ENCODE measurements at regions not wholly inside any gene's neighbourhood (a gene's known extent, or its start where the extent isn't known, plus 50 kb on each side); places are given as distances from the start of the nearest gene placed in this dataset.
"Not testable (repeated sequence)": the region's sequence is repeated elsewhere in the genome, so short reads cannot be mapped to it uniquely, and the experiment has no call there.

- intact Hi-C loops (cut with micrococcal nuclease) = no loop called here
- H3K27me3 Mint-ChIP-seq (ENCODE audit: low read depth) = no peaks in the 10 kb centered on the region
- CTCF ChIA-PET = interaction anchor here (0.7 kb wide), 1 partner anchor 13 kb away, joined by 3 read pairs; no protein-coding TSS in a partner anchor
- H3K36me3 Mint-ChIP-seq (ENCODE audit: low read depth) = no peaks in the 10 kb centered on the region
- H3K9me3 Mint-ChIP-seq = no peaks in the 10 kb centered on the region
- H3K4me3 Mint-ChIP-seq = no peak overlapping the region
- no peak overlapping the region for H3K27ac Mint-ChIP-seq
- DNase-seq = no peak
- no peaks in the 10 kb centered on the region for H3K4me1 Mint-ChIP-seq (ENCODE audit: low read depth)
Measured at GRCh38 chr14:53409969-53410368, 256.8 kb upstream of the DDHD1 start.

- no peaks in the 10 kb centered on the region for H3K27me3 Mint-ChIP-seq (ENCODE audit: low read depth)
- H3K27ac Mint-ChIP-seq = no peak overlapping the region
- CTCF ChIA-PET = no interaction called here
- no peaks in the 10 kb centered on the region for H3K9me3 Mint-ChIP-seq
- H3K36me3 Mint-ChIP-seq (ENCODE audit: low read depth) = no peaks in the 10 kb centered on the region
- intact Hi-C loops (cut with micrococcal nuclease) = no loop called here
- H3K4me3 Mint-ChIP-seq = no peak overlapping the region
- no peak for DNase-seq
- H3K4me1 Mint-ChIP-seq (ENCODE audit: low read depth) = no peaks in the 10 kb centered on the region
Measured at GRCh38 chr14:53409289-53409688, 256.2 kb upstream of the DDHD1 start.

GRCh38 chr14:53408175-53408879 lies 255.2 kb upstream of the DDHD1 start:
- Mint-ChIP-seq H3K27me3 (ENCODE audit: low read depth) (no peaks in the 10 kb centered on the region), H3K9me3 (no peaks in the 10 kb centered on the region), H3K4me3 (no peak overlapping the region), H3K4me1 (ENCODE audit: low read depth) (no peaks in the 10 kb centered on the region), H3K27ac (no peak overlapping the region), H3K36me3 (ENCODE audit: low read depth) (no peaks in the 10 kb centered on the region)
- intact Hi-C loops (cut with micrococcal nuclease) = no loop called here
- CTCF ChIA-PET = no interaction called here
- DNase-seq = no peak

GRCh38 chr14:53406519-53406918 lies 253.4 kb upstream of the DDHD1 start:
- H3K9me3 Mint-ChIP-seq = no peaks in the 10 kb centered on the region
- no peaks in the 10 kb centered on the region for H3K4me1 Mint-ChIP-seq (ENCODE audit: low read depth)
- no peaks in the 10 kb centered on the region for H3K36me3 Mint-ChIP-seq (ENCODE audit: low read depth)
- CTCF ChIA-PET = no interaction called here
- H3K4me3 Mint-ChIP-seq = no peak overlapping the region
- no peaks in the 10 kb centered on the region for H3K27me3 Mint-ChIP-seq (ENCODE audit: low read depth)
- no peak overlapping the region for H3K27ac Mint-ChIP-seq
- DNase-seq = no peak
- intact Hi-C loops (cut with micrococcal nuclease) = no loop called here

- Mint-ChIP-seq H3K9me3 (no peaks in the 10 kb centered on the region), H3K4me1 (ENCODE audit: low read depth) (no peaks in the 10 kb centered on the region), H3K27me3 (ENCODE audit: low read depth) (peaks cover 2% of the 10 kb centered on the region), H3K4me3 (no peak overlapping the region), H3K36me3 (ENCODE audit: low read depth) (no peaks in the 10 kb centered on the region), H3K27ac (no peak overlapping the region)
- CTCF ChIA-PET = no interaction called here
- intact Hi-C loops (cut with micrococcal nuclease) = no loop called here
- no peak for DNase-seq
Measured at GRCh38 chr14:53401646-53402045, 248.5 kb upstream of the DDHD1 start.

- H3K4me1 Mint-ChIP-seq (ENCODE audit: low read depth) = no peaks in the 10 kb centered on the region
- H3K36me3 Mint-ChIP-seq (ENCODE audit: low read depth) = peaks cover 3% of the 10 kb centered on the region
- no peak overlapping the region for H3K4me3 Mint-ChIP-seq
- no peak overlapping the region for H3K27ac Mint-ChIP-seq
- peaks cover 2% of the 10 kb centered on the region for H3K27me3 Mint-ChIP-seq (ENCODE audit: low read depth)
- CTCF ChIA-PET = no interaction called here
- H3K9me3 Mint-ChIP-seq = peaks cover 14% of the 10 kb centered on the region
- intact Hi-C loops (cut with micrococcal nuclease) = no loop called here
- DNase-seq = no peak
Measured at GRCh38 chr14:53399057-53399456, 245.9 kb upstream of the DDHD1 start.

- Mint-ChIP-seq H3K9me3 (peaks cover 14% of the 10 kb centered on the region), H3K27me3 (ENCODE audit: low read depth) (peaks cover 2% of the 10 kb centered on the region), H3K27ac (no peak overlapping the region), H3K4me3 (no peak overlapping the region), H3K36me3 (ENCODE audit: low read depth) (peaks cover 3% of the 10 kb centered on the region), H3K4me1 (ENCODE audit: low read depth) (no peaks in the 10 kb centered on the region)
- DNase-seq = no peak
- intact Hi-C loops (cut with micrococcal nuclease) = no loop called here
- CTCF ChIA-PET = no interaction called here
Measured at GRCh38 chr14:53398616-53399015, 245.5 kb upstream of the DDHD1 start.

GRCh38 chr14:53395267-53395666 lies 242.1 kb upstream of the DDHD1 start:
- H3K4me3 Mint-ChIP-seq; H3K27me3 Mint-ChIP-seq (ENCODE audit: low read depth); intact Hi-C loops (cut with micrococcal nuclease); H3K4me1 Mint-ChIP-seq (ENCODE audit: low read depth); H3K27ac Mint-ChIP-seq; DNase-seq; CTCF ChIA-PET; H3K36me3 Mint-ChIP-seq (ENCODE audit: low read depth): not testable (repeated sequence)
- peaks cover 14% of the 10 kb centered on the region for H3K9me3 Mint-ChIP-seq

- Mint-ChIP-seq H3K27ac (no peak overlapping the region), H3K4me3 (no peak overlapping the region), H3K27me3 (ENCODE audit: low read depth) (peaks cover 3% of the 10 kb centered on the region), H3K36me3 (ENCODE audit: low read depth) (peaks cover 3% of the 10 kb centered on the region), H3K4me1 (ENCODE audit: low read depth) (no peaks in the 10 kb centered on the region), H3K9me3 (peaks cover 14% of the 10 kb centered on the region)
- CTCF ChIA-PET = interaction anchor here (0.9 kb wide), 1 partner anchor 9 kb away, joined by 3 read pairs; no protein-coding TSS in a partner anchor
- no peak for DNase-seq
- intact Hi-C loops (cut with micrococcal nuclease) = no loop called here
Measured at GRCh38 chr14:53391631-53392285, 238.6 kb upstream of the DDHD1 start.

GRCh38 chr14:53391156-53391555 lies 238.0 kb upstream of the DDHD1 start:
- Mint-ChIP-seq H3K27ac (no peak overlapping the region), H3K36me3 (ENCODE audit: low read depth) (peaks cover 3% of the 10 kb centered on the region), H3K27me3 (ENCODE audit: low read depth) (peaks cover 3% of the 10 kb centered on the region)

GRCh38 chr14:53390008-53390407 lies 236.9 kb upstream of the DDHD1 start:
- H3K36me3 Mint-ChIP-seq (ENCODE audit: low read depth) = peaks cover 3% of the 10 kb centered on the region
- no peak overlapping the region for H3K4me3 Mint-ChIP-seq
- H3K27me3 Mint-ChIP-seq (ENCODE audit: low read depth) = peaks cover 3% of the 10 kb centered on the region
- intact Hi-C loops (cut with micrococcal nuclease) = no loop called here
- no peak for DNase-seq
- CTCF ChIA-PET = no interaction called here
- no peaks in the 10 kb centered on the region for H3K4me1 Mint-ChIP-seq (ENCODE audit: low read depth)
- H3K9me3 Mint-ChIP-seq = peaks cover 9% of the 10 kb centered on the region
- H3K27ac Mint-ChIP-seq = no peak overlapping the region

More at GRCh38 chr14:53391156-53391555, 238.0 kb upstream of the DDHD1 start:
- H3K9me3 Mint-ChIP-seq = peaks cover 12% of the 10 kb centered on the region
- intact Hi-C loops (cut with micrococcal nuclease) = no loop called here
- CTCF ChIA-PET = no interaction called here
- H3K4me1 Mint-ChIP-seq (ENCODE audit: low read depth) = no peaks in the 10 kb centered on the region
- H3K4me3 Mint-ChIP-seq = no peak overlapping the region
- DNase-seq = no peak

- Mint-ChIP-seq H3K27me3 (ENCODE audit: low read depth) (peaks cover 3% of the 10 kb centered on the region), H3K27ac (no peak overlapping the region), H3K4me1 (ENCODE audit: low read depth) (no peaks in the 10 kb centered on the region), H3K4me3 (no peak overlapping the region), H3K36me3 (ENCODE audit: low read depth) (peaks cover 2% of the 10 kb centered on the region), H3K9me3 (peaks cover 2% of the 10 kb centered on the region)
- DNase-seq = no peak
- intact Hi-C loops (cut with micrococcal nuclease) = no loop called here
- CTCF ChIA-PET = interaction anchor here (1.1 kb wide), 1 partner anchor 22 kb away, joined by 3 read pairs; no protein-coding TSS in a partner anchor
Measured at GRCh38 chr14:53389202-53389601, 236.1 kb upstream of the DDHD1 start.

- no peak for DNase-seq
- Mint-ChIP-seq H3K9me3 (no peaks in the 10 kb centered on the region), H3K4me3 (no peak overlapping the region), H3K36me3 (ENCODE audit: low read depth) (no peaks in the 10 kb centered on the region), H3K27me3 (ENCODE audit: low read depth) (peaks cover 3% of the 10 kb centered on the region), H3K4me1 (ENCODE audit: low read depth) (no peaks in the 10 kb centered on the region), H3K27ac (no peak overlapping the region)
- CTCF ChIA-PET = no interaction called here
- intact Hi-C loops (cut with micrococcal nuclease) = no loop called here
Measured at GRCh38 chr14:53386362-53386761, 233.2 kb upstream of the DDHD1 start.
